ENCODE measurements at regions not wholly inside any gene's neighbourhood (a gene's known extent, or its start where the extent isn't known, plus 50 kb on each side); places are given as distances from the start of the nearest gene placed in this dataset.
"Not testable (repeated sequence)": the region's sequence is repeated elsewhere in the genome, so short reads cannot be mapped to it uniquely, and the experiment has no call there.

DNA sequence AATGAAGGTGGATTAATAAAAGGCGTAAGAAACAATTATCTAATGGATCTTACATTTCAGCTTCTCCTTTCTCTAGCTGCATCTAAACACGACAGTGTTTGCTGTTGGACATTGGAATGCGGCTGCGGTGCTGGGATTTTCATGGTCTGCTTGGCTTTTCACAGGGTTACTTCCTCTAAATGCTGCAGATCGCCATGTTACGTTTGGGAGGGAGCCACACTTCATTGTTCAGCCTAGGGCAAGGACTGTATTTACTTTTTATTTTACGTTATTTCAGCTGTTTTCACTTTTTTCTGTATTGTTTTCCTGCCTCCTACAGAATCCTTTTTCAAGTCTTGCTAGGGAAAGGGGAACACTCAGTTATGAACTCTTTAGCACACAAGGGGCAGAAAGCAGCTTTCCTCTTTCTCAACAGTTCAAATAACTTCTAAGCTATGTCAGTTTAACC is 97.9 kb upstream of the MTHFD1L start:
- no peak for DNase-seq (ENCODE audit: low read depth)

DNA sequence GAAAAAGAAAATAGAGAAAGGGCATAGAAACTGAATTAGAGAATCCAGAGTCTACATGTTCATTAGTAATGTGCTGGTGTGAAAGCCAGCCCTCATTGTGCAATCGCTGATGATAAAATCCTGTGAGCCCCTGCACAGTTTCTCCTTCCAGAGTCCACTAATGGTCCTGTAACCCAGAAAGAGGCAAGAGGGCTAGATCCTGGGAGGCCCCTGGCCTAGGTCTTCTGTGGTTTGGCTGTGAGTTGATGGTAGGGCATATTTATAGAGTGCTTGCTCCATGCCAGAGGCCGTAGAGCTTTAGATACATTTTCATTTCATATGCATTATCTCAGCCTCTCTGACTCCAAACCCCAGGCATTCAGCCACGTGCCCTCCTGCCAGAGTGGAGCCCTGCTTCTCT is 94.9 kb upstream of the MTHFD1L start:
- DNase-seq (ENCODE audit: low read depth) = no peak

DNA sequence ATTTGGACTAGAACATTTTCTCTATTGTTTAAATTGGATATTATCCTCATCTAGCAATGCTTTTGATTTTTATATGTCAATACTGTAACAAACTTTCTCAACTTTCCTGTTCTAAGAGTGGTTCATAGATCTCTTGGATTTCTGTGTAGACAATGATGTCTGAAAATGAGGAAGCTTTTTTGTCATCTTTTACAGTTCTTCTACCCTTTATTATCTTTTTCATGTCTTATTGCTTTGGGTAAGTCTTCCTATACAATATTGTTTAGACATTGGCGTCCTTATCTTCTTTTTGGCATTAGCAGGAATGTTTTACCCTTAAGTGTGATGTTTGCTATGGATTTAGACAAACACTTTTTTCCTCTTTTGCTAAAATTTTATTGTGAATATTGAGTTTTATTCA is 91.5 kb upstream of the MTHFD1L start:
- DNase-seq (ENCODE audit: low read depth) = no peak

DNA sequence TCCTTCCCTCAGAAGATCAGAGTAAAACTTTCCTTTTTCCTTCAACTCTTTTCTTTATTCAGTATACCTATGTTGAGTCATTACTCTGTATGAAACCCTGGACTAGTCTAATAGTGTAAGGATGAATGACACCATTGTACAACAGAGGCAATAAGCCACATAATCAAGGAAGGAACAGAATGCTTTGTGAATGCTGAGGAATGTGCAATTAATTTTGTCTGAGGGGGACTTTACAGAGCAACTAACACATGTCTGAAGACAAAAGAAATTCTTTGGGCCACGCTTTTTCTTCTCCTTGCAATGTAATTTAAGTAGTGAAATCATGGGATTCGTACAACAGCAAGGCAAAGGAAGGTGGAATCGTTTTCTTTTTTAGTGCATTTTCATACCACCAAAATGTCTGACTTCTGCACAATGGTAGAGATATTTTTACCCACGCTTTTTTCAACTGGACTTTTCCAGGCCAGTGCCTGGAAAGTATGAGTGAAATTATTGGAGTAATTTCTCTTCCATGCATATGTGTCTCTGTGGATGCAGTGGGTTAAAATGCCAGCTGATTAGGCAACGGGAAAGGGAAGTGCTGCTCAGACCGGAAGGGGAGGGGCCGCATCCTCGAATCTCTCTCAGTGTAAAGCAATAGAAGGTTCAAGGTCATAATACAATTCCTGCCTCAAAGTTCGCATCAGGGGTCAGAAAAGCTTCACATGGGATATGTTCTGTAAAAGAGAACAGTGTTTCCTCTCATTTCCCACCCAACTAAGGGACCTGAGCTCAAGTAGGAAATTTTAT is 89.9 kb upstream of the MTHFD1L start:
- no peak for DNase-seq (ENCODE audit: low read depth)

DNA sequence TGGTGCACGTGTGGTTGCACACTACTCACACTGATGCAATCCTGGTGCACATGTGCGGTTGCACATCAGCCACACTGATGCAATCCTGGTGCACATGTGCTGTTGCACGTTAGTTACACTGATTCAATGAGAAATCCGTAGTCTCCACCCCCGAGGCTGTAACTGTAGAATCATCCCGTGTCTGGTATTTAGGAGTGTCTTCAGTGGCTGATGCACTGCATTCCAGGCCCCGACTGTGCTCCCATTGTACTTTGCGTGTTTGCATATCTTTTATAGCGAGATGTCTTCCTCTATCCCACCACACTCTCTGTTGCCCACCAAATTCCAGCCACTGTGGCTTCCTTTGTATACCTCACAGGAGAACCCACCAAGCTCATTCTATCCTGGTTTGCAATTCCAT is 87.8 kb upstream of the MTHFD1L start:
- no peak for DNase-seq (ENCODE audit: low read depth)

DNA sequence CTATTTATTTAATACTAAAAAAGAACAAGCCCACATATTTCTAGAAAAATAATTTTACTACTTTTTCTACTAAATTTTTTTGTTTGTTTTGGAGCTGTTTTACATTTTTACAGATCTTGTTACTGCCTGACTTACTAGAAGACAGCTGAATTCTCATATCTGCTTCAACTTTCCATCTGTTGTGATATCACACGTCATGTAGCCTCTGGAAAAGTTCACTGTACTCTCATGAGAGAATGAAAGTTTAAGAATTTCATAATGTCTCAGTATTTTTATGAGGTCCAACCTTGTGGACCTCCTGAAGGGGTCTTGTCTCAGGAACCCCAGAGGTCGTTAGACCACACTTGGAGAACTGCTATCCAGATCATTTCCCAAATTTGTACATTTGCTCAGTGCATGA is 81.7 kb upstream of the MTHFD1L start:
- DNase-seq (ENCODE audit: low read depth) = no peak

DNA sequence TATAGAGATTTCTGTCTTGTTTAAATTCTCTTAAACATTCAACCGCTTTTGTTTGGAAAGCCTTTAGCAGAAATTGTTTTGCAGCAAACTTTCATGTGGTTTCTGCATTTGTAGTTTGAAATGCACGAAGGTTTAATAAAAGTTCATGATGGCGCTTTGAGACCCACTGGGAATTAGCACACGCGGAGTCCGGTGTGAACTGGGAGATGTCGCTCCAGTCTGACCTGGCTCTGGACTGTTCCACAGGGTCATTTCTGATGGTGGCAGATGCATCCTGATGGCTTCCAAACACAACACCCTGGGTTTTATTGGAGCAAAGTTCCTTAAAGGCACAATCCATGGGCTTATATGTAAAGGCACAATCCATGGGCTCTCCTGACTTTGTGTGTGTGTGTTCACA is 78.1 kb upstream of the MTHFD1L start:
- DNase-seq (ENCODE audit: low read depth) = no peak

DNA sequence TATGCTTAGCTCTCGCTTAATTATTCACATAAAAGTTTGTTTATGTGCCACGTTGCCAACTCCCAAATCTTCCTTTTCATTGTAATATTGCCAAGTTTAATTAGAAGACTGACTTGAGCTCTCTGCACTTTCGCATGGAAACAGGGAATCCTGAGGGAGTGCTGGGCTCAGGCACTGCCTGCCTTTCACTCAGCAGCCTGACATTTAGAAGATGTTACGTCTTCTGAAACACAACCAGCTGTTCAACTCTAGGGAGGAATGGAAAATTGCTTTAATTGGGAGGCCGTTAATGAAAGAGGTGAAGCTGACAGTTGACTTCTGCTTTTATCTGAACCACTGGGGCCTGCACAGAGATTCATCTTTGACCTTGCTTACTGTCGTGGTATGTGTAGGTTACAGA is 77.4 kb upstream of the MTHFD1L start:
- DNase-seq (ENCODE audit: low read depth) = no peak

DNA sequence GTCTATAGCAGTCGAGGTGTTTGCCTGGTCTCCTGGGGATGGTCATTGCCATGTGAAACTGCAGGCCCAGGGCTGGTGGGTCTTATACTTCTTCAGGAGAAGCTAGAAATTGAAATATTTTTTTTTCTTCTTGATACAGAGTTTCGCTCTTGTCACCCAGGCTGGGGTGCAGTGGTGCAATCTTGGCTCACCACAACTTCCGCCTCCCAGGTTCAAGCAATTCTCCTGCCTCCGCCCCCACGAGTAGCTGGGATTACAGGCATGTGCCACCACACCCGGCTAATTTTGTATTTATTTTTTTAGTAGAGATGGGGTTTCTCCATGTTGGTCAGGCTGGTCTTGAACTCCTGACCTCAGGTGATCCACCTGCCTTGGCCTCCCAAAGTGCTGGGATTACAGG is 75.6 kb upstream of the MTHFD1L start:
- DNase-seq (ENCODE audit: low read depth) = not testable (repeated sequence)

DNA sequence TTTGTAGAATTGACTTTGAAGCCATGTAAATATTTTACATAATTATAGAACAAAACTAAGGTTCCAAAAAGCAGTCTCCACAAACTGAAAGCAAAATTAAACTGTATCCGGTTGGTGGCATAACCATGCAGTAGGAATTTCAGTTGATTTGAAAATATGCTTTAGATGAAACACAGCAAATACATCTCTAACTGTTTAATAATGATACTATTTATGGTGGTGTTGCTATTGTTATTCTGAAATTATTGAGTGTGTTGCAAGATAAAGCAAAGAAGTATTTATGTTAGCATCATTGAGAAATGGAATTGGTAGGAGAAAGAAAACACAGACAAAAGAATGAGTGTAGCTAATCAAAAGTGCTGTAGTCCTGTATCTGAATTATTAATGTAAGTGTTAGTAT is 73.8 kb upstream of the MTHFD1L start:
- no peak for DNase-seq (ENCODE audit: low read depth)

DNA sequence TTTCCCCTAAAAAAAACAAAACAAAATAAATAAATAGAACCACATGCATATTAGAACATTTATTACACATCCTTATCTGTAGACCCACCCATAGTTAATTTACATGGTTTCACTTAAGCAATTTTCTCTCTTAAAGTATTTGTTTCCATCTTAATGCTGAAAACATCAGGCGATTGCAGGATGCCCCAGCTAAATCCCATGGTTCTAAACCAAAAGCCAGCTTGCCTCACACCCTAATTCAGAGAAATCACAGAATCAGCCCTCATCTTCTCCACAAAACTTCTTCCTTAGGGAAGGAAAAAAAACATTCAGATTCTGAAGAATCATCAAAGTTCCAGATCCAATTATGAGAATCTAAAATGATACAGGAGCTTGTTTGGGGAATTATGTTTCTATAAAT is 67.6 kb upstream of the MTHFD1L start:
- DNase-seq (ENCODE audit: low read depth) = no peak

DNA sequence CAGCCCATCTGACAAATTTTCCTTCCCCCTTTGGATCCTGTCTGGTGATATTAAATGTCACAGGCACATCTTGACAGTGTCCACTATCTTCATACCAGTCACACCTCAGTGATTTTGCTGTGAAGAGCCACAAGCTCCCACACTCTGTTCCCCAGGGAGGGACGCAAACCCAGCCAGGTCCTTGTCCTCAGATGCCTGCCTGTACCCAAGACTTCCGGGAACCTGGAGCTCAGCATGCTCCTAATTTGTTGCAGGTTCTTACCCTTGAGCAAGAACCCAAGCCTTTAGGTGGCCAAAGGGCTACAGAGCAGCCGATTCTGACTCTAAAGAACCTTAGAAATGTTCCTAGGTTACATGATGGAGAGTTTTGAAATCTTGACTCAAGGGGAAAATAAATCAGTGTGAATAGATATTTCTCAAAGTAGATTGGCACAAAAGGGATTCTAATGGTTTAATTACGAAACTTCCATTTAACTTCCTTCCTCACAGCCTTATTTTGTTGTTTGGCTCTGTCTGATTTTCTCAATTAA is 66.2 kb upstream of the MTHFD1L start:
- DNase-seq (ENCODE audit: low read depth) = no peak

DNA sequence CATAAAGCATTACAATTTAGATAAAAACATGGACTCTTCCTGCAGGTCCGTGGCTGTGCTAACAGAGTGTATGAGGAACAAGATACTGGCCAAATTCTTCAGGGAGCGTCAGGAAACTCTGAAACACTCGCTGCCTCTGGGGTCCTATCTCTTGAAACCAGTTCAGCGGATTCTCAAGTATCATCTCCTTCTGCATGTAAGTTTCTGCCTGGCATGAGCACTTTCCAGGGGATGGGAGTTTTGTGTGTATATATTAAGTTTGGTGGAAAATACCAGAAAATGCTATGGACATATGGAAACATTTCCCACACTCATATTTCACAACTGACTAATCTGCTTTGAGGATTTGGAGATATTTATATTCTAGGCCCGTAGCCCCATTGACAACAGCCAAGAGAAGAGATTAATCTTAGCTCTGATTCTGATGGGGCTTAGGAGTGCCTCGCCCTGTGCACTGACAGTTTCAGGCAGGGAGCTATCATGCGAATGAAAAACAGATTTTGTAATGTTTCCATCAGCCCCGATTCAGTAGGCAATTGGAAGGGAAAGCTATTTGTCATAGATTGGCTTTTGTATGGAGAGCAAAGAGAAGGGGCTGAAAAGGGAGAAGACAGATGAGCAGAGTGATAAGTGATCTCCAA is 64.7 kb upstream of the MTHFD1L start:
- peak; percentile 82 for DNase-seq (ENCODE audit: low read depth)

DNA sequence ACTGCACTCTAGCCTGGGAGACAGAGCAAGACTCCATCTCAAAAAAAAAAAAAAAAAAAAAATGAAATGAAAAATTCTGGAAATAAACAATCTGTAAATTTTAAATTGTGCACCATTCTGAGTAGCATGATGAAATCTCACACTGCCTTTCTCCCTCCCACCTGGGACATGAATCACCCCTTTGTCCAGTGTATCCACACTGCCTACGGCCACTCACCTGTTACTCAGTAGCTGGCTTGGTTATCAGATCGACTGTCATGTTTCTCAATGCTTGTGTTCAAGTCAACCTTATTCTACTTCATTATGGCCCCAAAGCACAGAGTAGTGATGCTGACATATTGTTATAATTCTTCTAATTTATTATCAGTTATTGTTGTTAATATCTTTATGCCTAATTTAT is 58.7 kb upstream of the MTHFD1L start:
- DNase-seq (ENCODE audit: low read depth) = no peak

DNA sequence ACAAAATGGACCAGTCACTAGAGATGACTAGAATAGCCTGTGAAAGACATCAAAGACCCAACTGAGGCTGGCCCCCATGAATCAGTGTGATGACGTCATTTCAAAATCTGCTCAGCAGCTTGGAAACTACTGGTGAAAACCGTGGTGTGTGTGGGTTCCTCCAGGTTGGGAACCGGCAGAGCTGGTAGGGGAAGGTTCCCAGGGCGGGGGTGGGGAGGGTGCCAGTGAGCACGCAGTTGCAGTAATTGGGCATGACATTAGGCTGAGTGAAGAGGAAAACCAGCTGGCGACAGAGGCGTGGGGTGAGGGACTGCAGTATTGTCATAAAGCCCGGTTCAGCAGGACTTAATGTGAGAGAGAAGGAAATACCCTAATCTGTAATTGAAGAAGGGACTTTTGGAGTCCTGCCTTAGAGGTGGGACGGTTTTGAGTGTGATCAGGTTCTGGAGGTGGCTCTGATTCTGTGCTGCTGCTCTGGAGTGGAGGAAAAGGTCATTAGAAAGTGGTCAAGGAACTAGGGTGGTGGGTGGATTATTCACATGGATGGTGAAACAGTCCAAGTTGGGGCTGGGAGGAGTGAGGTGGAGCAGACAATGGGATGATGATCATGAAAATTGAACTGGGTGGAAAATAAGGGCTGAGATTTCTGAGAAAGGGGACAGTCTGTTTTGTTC is 52.0 kb upstream of the MTHFD1L start:
- no peak for DNase-seq (ENCODE audit: low read depth)

DNA sequence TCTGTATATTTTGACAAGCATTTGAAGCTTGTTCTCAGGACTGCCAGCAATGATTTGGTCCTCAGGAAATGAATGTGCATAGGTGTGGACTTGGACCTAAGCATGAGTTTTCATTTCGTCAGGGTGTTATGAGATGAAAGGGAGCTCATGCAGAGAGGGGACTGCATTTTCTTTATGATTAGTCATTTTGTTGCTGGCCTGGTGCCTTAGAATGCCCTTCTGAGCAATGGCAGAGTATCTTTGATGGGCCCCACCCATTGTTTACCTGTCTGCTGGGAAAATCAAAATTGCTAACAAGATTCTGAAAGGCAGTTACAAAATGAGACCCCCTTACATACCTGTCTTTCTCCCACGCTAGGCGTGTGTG is 51.5 kb upstream of the MTHFD1L start:
- no peak for DNase-seq (ENCODE audit: low read depth)
